ENCODE measurements at regions not wholly inside any gene's neighbourhood (a gene's known extent, or its start where the extent isn't known, plus 50 kb on each side); places are given as distances from the start of the nearest gene placed in this dataset.
A peak's percentile ranks its signal among the peaks of the same experiment; 100 is the strongest.

DNA sequence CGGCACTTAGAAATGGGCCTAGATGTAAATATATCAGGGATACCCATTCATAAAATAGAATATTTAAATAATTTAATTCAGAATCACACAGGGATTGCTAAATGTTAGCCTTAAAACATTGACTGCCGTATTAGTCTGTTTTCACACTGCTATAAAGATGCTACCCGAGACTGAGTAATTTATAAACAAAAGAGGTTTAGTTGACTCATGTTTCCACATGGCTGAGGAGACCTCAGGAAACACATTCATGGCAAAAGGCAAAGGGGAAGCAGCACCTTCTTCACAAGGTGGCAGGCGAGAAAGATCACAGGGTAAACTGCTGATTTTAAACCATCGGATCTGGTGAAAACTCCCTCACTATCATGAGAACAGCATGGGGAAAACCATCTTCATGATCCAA lies 223.6 kb upstream of the GULP1 start:
- CTCF ChIA-PET, result interaction anchor here (0.9 kb wide), 1 partner anchor 12 kb away, joined by 3 read pairs; no protein-coding TSS in a partner anchor
- Histone ChIP-seq H3K23ac (ENCODE audit: low read depth, low read length) (no peak overlapping the region), H3K9me1 (ENCODE audit: insufficient read depth, low read length) (no peaks in the 10 kb centered on the region), H3K4ac (ENCODE audit: low read depth, low read length) (no peak overlapping the region), H3K18ac (ENCODE audit: low read depth, low read length) (no peak overlapping the region), H3K36me3 (ENCODE audit: control insufficient read depth, insufficient read depth, low read length) (no peaks in the 10 kb centered on the region), H2BK15ac (ENCODE audit: low read depth, low read length) (no peak overlapping the region), H3K4me2 (ENCODE audit: low read depth, low read length) (no peak overlapping the region), H3K27ac (ENCODE audit: insufficient read depth, low read length) (no peak overlapping the region), H3K14ac (replicated peaks; ENCODE audit: low read depth, low read length) (no peak overlapping the region), H4K5ac (ENCODE audit: low read depth, low read length) (no peak overlapping the region), H3K9ac (ENCODE audit: low read depth, low read length) (no peak overlapping the region), H4K91ac (ENCODE audit: insufficient read depth, low read depth, low read length) (no peak overlapping the region), H3K27me3 (ENCODE audit: control insufficient read depth, insufficient read depth, low read length) (0 out of 2 replicates have a peak, but pooled peaks cover 2% of the 10 kb centered on the region), H2AK5ac (ENCODE audit: low read depth, low read length) (no peak overlapping the region), H3K4me1 (ENCODE audit: control insufficient read depth, insufficient read depth, low read length) (peaks cover 2% of the 10 kb centered on the region), H2BK5ac (ENCODE audit: low read depth, low read length, poor library complexity, severe bottlenecking) (no peak overlapping the region), H2AFZ (replicated peaks; ENCODE audit: low read length, poor library complexity) (peak overlapping the region; percentile 51), H2BK120ac (ENCODE audit: low read depth, low read length) (no peak overlapping the region), H3K79me1 (ENCODE audit: low read depth in 1 of 2, low read length in 2 of 2) (no peaks in the 10 kb centered on the region), H3K4me3 (ENCODE audit: insufficient read depth, low read depth, low read length) (no peak overlapping the region), H2AK9ac (replicated peaks; ENCODE audit: low read depth, low read length, poor library complexity) (no peak overlapping the region), H3K56ac (ENCODE audit: extremely low read depth, insufficient read depth, low read length) (no peak overlapping the region), H4K20me1 (ENCODE audit: insufficient read depth, low read length) (no peaks in the 10 kb centered on the region), H4K8ac (ENCODE audit: low read depth in 2 of 2, low read length in 2 of 2) (no peak overlapping the region), H2BK20ac (ENCODE audit: low read depth, low read length) (no peak overlapping the region), H3K9me3 (ENCODE audit: control insufficient read depth, insufficient read depth, low read length) (peaks cover 7% of the 10 kb centered on the region)
- no TSS peak for BruUV-seq (replicated peaks)
- dilution Hi-C loops (cut with HindIII; ENCODE audit: low sequenced_read_pairs, unreplicated experiment), result no loop called here
- WGBS, 2 experiments (ENCODE audit: extremely low coverage in 2 of 2, insufficient read length in 1 of 2), result no CpG with 5 or more reads among the region's 5 CpGs
- peak; percentile 60 for ATAC-seq (ENCODE audit: low read depth)
- peak; percentile 44 for DNase-seq
- no peak for TF ChIP-seq SMC3 (IDR thresholded peaks at IDR 0.05; ENCODE audit: low read depth, low read length)
- no peak for TF ChIP-seq RCOR1 (IDR thresholded peaks at IDR 0.05; ENCODE audit: insufficient replicate concordance, low read length)
- no peak for TF ChIP-seq CTCF (conservative IDR thresholded peaks at IDR 0.05; ENCODE audit: low read depth, low read length)
- no peak for TF ChIP-seq FOS (IDR thresholded peaks at IDR 0.05; ENCODE audit: low read depth, low read length)
- 0 out of 2 replicates have a peak, but pooled peaks have one; percentile 4 for TF ChIP-seq CEBPB (IDR thresholded peaks at IDR 0.05; ENCODE audit: low read depth, low read length)
- no peak for TF ChIP-seq MAZ (IDR thresholded peaks at IDR 0.05; ENCODE audit: borderline replicate concordance, low read depth, low read length)
- no peak for TF ChIP-seq RAD21 (IDR thresholded peaks at IDR 0.05; ENCODE audit: low read length)
- no peak for TF ChIP-seq POLR2A (IDR thresholded peaks at IDR 0.05; ENCODE audit: low read depth, low read length)
- TF ChIP-seq MXI1 (IDR thresholded peaks at IDR 0.05; ENCODE audit: borderline replicate concordance, low read depth, low read length), result no peak
- in situ Hi-C loops (cut with MboI; ENCODE audit: low sequenced_read_pairs), result no loop called here
- POLR2A ChIA-PET (ENCODE audit: unreplicated experiment), result no interaction called here
- intact Hi-C loops (cut with micrococcal nuclease), result no loop called here
